ENCODE measurements at regions not wholly inside any gene's neighbourhood (a gene's known extent, or its start where the extent isn't known, plus 50 kb on each side); places are given as distances from the start of the nearest gene placed in this dataset.

- no peak for DNase-seq (ENCODE audit: low read depth)
- no peak overlapping the region for H3K9ac ChIP-seq (ENCODE audit: low read length)
- H3K27me3 ChIP-seq (replicated peaks; ENCODE audit: control insufficient read depth, insufficient read depth, low read length), result no peaks in the 10 kb centered on the region
- no peak overlapping the region for H3K4me3 ChIP-seq (ENCODE audit: low read length)
- no peaks in the 10 kb centered on the region for H3K4me1 ChIP-seq (ENCODE audit: control insufficient read depth, insufficient read depth, low read length)
- peaks cover 8% of the 10 kb centered on the region for H3K9me3 ChIP-seq (ENCODE audit: control insufficient read depth, low read length)
- no peaks in the 10 kb centered on the region for H3K36me3 ChIP-seq (ENCODE audit: control insufficient read depth, insufficient read depth, low read length, severe bottlenecking)
Observed at GRCh38 chr9:79382044-79382443, 189.7 kb upstream of the TLE4 start.

- no peaks in the 10 kb centered on the region for H3K4me1 ChIP-seq (ENCODE audit: control insufficient read depth, insufficient read depth, low read length)
- no peak for DNase-seq (ENCODE audit: low read depth)
- H3K4me3 ChIP-seq (ENCODE audit: low read length), result no peak overlapping the region
- H3K36me3 ChIP-seq (ENCODE audit: control insufficient read depth, insufficient read depth, low read length, severe bottlenecking), result no peaks in the 10 kb centered on the region
- no peak overlapping the region for H3K9ac ChIP-seq (ENCODE audit: low read length)
- peaks cover 8% of the 10 kb centered on the region for H3K9me3 ChIP-seq (ENCODE audit: control insufficient read depth, low read length)
- H3K27me3 ChIP-seq (replicated peaks; ENCODE audit: control insufficient read depth, insufficient read depth, low read length), result no peaks in the 10 kb centered on the region
Observed at GRCh38 chr9:79382458-79382857, 189.3 kb upstream of the TLE4 start.

GRCh38 chr9:79383096-79383495 is 188.7 kb upstream of the TLE4 start:
- Histone ChIP-seq H3K4me3 (ENCODE audit: low read length) (no peak overlapping the region), H3K27me3 (replicated peaks; ENCODE audit: control insufficient read depth, insufficient read depth, low read length) (no peaks in the 10 kb centered on the region), H3K9me3 (ENCODE audit: control insufficient read depth, low read length) (peaks cover 8% of the 10 kb centered on the region), H3K36me3 (ENCODE audit: control insufficient read depth, insufficient read depth, low read length, severe bottlenecking) (no peaks in the 10 kb centered on the region), H3K4me1 (ENCODE audit: control insufficient read depth, insufficient read depth, low read length) (no peaks in the 10 kb centered on the region), H3K9ac (ENCODE audit: low read length) (no peak overlapping the region)
- DNase-seq (ENCODE audit: low read depth), result no peak

GRCh38 chr9:79384091-79384490 is 187.7 kb upstream of the TLE4 start:
- no peaks in the 10 kb centered on the region for H3K4me1 ChIP-seq (ENCODE audit: control insufficient read depth, insufficient read depth, low read length)
- H3K9ac ChIP-seq (ENCODE audit: low read length), result no peak overlapping the region
- DNase-seq (ENCODE audit: low read depth), result no peak
- no peak overlapping the region for H3K4me3 ChIP-seq (ENCODE audit: low read length)
- H3K36me3 ChIP-seq (ENCODE audit: control insufficient read depth, insufficient read depth, low read length, severe bottlenecking), result no peaks in the 10 kb centered on the region
- peaks cover 8% of the 10 kb centered on the region for H3K9me3 ChIP-seq (ENCODE audit: control insufficient read depth, low read length)
- H3K27me3 ChIP-seq (replicated peaks; ENCODE audit: control insufficient read depth, insufficient read depth, low read length), result no peaks in the 10 kb centered on the region

- no peak for DNase-seq (ENCODE audit: low read depth)
- Histone ChIP-seq H3K36me3 (ENCODE audit: control insufficient read depth, insufficient read depth, low read length, severe bottlenecking) (no peaks in the 10 kb centered on the region), H3K9me3 (ENCODE audit: control insufficient read depth, low read length) (peaks cover 5% of the 10 kb centered on the region), H3K9ac (ENCODE audit: low read length) (no peak overlapping the region), H3K4me1 (ENCODE audit: control insufficient read depth, insufficient read depth, low read length) (no peaks in the 10 kb centered on the region), H3K27me3 (replicated peaks; ENCODE audit: control insufficient read depth, insufficient read depth, low read length) (no peaks in the 10 kb centered on the region), H3K4me3 (ENCODE audit: low read length) (no peak overlapping the region)
Observed at GRCh38 chr9:79384501-79384900, 187.3 kb upstream of the TLE4 start.

- no peak overlapping the region for H3K9ac ChIP-seq (ENCODE audit: low read length)
- no peak for DNase-seq (ENCODE audit: low read depth)
- H3K4me1 ChIP-seq (ENCODE audit: control insufficient read depth, insufficient read depth, low read length), result no peaks in the 10 kb centered on the region
- H3K9me3 ChIP-seq (ENCODE audit: control insufficient read depth, low read length), result no peaks in the 10 kb centered on the region
- H3K36me3 ChIP-seq (ENCODE audit: control insufficient read depth, insufficient read depth, low read length, severe bottlenecking), result no peaks in the 10 kb centered on the region
- H3K27me3 ChIP-seq (replicated peaks; ENCODE audit: control insufficient read depth, insufficient read depth, low read length), result no peaks in the 10 kb centered on the region
- H3K4me3 ChIP-seq (ENCODE audit: low read length), result no peak overlapping the region
Observed at GRCh38 chr9:79387101-79387835, 184.5 kb upstream of the TLE4 start.

GRCh38 chr9:79390077-79390698 is 181.6 kb upstream of the TLE4 start:
- no peaks in the 10 kb centered on the region for H3K36me3 ChIP-seq (ENCODE audit: control insufficient read depth, insufficient read depth, low read length, severe bottlenecking)
- H3K9me3 ChIP-seq (ENCODE audit: control insufficient read depth, low read length), result no peaks in the 10 kb centered on the region
- H3K9ac ChIP-seq (ENCODE audit: low read length), result no peak overlapping the region
- DNase-seq (ENCODE audit: low read depth), result no peak
- no peaks in the 10 kb centered on the region for H3K4me1 ChIP-seq (ENCODE audit: control insufficient read depth, insufficient read depth, low read length)
- H3K4me3 ChIP-seq (ENCODE audit: low read length), result no peak overlapping the region
- H3K27me3 ChIP-seq (replicated peaks; ENCODE audit: control insufficient read depth, insufficient read depth, low read length), result no peaks in the 10 kb centered on the region

GRCh38 chr9:79390781-79391770 is 180.7 kb upstream of the TLE4 start:
- no peaks in the 10 kb centered on the region for H3K9me3 ChIP-seq (ENCODE audit: control insufficient read depth, low read length)
- no peaks in the 10 kb centered on the region for H3K4me1 ChIP-seq (ENCODE audit: control insufficient read depth, insufficient read depth, low read length)
- no peaks in the 10 kb centered on the region for H3K36me3 ChIP-seq (ENCODE audit: control insufficient read depth, insufficient read depth, low read length, severe bottlenecking)
- H3K4me3 ChIP-seq (ENCODE audit: low read length), result no peak overlapping the region
- no peak overlapping the region for H3K9ac ChIP-seq (ENCODE audit: low read length)
- H3K27me3 ChIP-seq (replicated peaks; ENCODE audit: control insufficient read depth, insufficient read depth, low read length), result no peaks in the 10 kb centered on the region
- no peak for DNase-seq (ENCODE audit: low read depth)

- DNase-seq (ENCODE audit: low read depth), result no peak
- H3K4me1 ChIP-seq (ENCODE audit: control insufficient read depth, insufficient read depth, low read length), result no peaks in the 10 kb centered on the region
- no peak overlapping the region for H3K9ac ChIP-seq (ENCODE audit: low read length)
- H3K36me3 ChIP-seq (ENCODE audit: control insufficient read depth, insufficient read depth, low read length, severe bottlenecking), result no peaks in the 10 kb centered on the region
- no peak overlapping the region for H3K4me3 ChIP-seq (ENCODE audit: low read length)
- H3K27me3 ChIP-seq (replicated peaks; ENCODE audit: control insufficient read depth, insufficient read depth, low read length), result no peaks in the 10 kb centered on the region
- no peaks in the 10 kb centered on the region for H3K9me3 ChIP-seq (ENCODE audit: control insufficient read depth, low read length)
Observed at GRCh38 chr9:79395228-79395627, 176.5 kb upstream of the TLE4 start.

- Histone ChIP-seq H3K9ac (ENCODE audit: low read length) (no peak overlapping the region), H3K9me3 (ENCODE audit: control insufficient read depth, low read length) (no peaks in the 10 kb centered on the region), H3K4me1 (ENCODE audit: control insufficient read depth, insufficient read depth, low read length) (no peaks in the 10 kb centered on the region), H3K36me3 (ENCODE audit: control insufficient read depth, insufficient read depth, low read length, severe bottlenecking) (no peaks in the 10 kb centered on the region), H3K27me3 (replicated peaks; ENCODE audit: control insufficient read depth, insufficient read depth, low read length) (no peaks in the 10 kb centered on the region), H3K4me3 (ENCODE audit: low read length) (no peak overlapping the region)
- DNase-seq (ENCODE audit: low read depth), result no peak
Observed at GRCh38 chr9:79395755-79396154, 176.0 kb upstream of the TLE4 start.

GRCh38 chr9:79396168-79396567 is 175.6 kb upstream of the TLE4 start:
- no peak overlapping the region for H3K9ac ChIP-seq (ENCODE audit: low read length)
- H3K27me3 ChIP-seq (replicated peaks; ENCODE audit: control insufficient read depth, insufficient read depth, low read length), result no peaks in the 10 kb centered on the region
- no peak for DNase-seq (ENCODE audit: low read depth)
- no peaks in the 10 kb centered on the region for H3K36me3 ChIP-seq (ENCODE audit: control insufficient read depth, insufficient read depth, low read length, severe bottlenecking)
- H3K9me3 ChIP-seq (ENCODE audit: control insufficient read depth, low read length), result no peaks in the 10 kb centered on the region
- no peaks in the 10 kb centered on the region for H3K4me1 ChIP-seq (ENCODE audit: control insufficient read depth, insufficient read depth, low read length)
- no peak overlapping the region for H3K4me3 ChIP-seq (ENCODE audit: low read length)

Data from adipocyte (in vitro differentiated cells).